ENCODE measurements at regions not wholly inside any gene's neighbourhood (a gene's known extent, or its start where the extent isn't known, plus 50 kb on each side); places are given as distances from the start of the nearest gene placed in this dataset.

DNA sequence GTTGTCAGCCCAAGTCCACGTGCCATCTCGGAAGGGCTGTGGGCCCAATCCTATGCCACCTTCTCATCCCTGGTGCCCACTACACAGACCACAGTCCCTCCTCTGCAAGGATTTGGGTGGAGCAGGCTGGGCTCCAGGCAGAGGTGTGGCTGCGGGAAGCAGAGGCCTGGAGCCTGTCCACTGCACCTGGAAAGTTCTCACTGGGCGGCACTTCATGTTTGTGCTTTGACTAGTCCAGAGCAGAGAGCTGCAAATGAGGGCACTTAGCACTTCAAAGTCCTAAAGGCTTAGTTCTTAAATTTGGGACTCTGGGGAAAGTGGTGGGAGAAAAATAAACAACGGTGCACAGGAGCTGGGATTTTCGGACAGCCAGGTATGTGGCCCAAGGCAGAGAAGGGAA, 308.9 kb upstream of the POU3F3 start:
- in situ Hi-C loops (cut with HindIII; ENCODE audit: low pct_unique_long_range_greater_than_20kb, low sequenced_read_pairs): no loop called here
- DNase-seq (ENCODE audit: low read depth in 1 of 2, low spot score in 1 of 2): no peak
- TF ChIP-seq JUND (IDR thresholded peaks at IDR 0.05; ENCODE audit: low read depth): no peak

DNA sequence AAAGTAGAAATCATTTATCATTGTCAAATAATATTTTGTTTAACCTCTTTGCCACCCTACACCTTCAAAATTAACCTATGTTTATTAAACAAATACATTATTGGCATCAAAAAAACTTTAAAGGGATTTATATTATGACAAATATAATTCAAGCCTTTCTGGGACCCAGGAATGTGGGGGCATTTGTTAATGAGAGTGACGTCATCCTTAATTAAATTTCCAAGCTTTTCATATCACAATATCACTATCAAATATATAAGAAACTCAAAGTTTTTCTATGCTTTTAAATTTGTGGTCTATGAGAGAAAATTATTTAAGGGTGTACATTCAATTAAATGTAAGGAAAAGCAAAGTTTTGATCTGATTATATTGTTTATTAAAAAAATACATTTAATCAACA, 307.4 kb upstream of the POU3F3 start:
- no peak for DNase-seq (ENCODE audit: low read depth in 1 of 2, low spot score in 1 of 2)
- no peak for TF ChIP-seq JUND (IDR thresholded peaks at IDR 0.05; ENCODE audit: low read depth)
- in situ Hi-C loops (cut with HindIII; ENCODE audit: low pct_unique_long_range_greater_than_20kb, low sequenced_read_pairs): no loop called here

GRCh38 chr2:104547221-104547620, 306.7 kb upstream of the POU3F3 start:
- TF ChIP-seq JUND (IDR thresholded peaks at IDR 0.05; ENCODE audit: low read depth): no peak
- DNase-seq (ENCODE audit: low read depth in 1 of 2, low spot score in 1 of 2): no peak
- in situ Hi-C loops (cut with HindIII; ENCODE audit: low pct_unique_long_range_greater_than_20kb, low sequenced_read_pairs): no loop called here

DNA sequence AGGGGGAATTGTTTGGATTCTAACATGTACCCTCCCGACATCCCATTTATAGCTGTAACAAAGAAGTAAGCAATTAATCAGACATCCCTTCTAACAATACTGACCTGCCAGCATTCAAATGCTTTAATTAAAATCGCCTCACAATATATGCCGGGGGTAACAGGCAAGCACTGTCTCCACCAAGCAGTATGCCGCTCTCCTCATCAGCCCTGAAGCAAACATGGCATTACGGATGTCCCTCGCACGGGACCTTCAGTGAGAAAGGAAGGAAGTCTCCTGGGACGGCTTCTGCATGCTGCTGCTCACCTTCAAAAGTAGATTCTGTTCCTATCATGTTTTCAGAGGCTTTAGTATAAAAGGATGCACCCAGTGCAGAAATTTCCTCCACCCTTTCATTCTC, 292.7 kb upstream of the POU3F3 start:
- in situ Hi-C loops (cut with HindIII; ENCODE audit: low pct_unique_long_range_greater_than_20kb, low sequenced_read_pairs): no loop called here
- TF ChIP-seq JUND (IDR thresholded peaks at IDR 0.05; ENCODE audit: low read depth): no peak
- DNase-seq (ENCODE audit: low read depth in 1 of 2, low spot score in 1 of 2): no peak

- in situ Hi-C loops (cut with HindIII; ENCODE audit: low pct_unique_long_range_greater_than_20kb, low sequenced_read_pairs): no loop called here
- no peak for TF ChIP-seq JUND (IDR thresholded peaks at IDR 0.05; ENCODE audit: low read depth)
- no peak for DNase-seq (ENCODE audit: low read depth in 1 of 2, low spot score in 1 of 2)
These were observed 291.4 kb upstream of the POU3F3 start for GRCh38 chr2:104562537-104562936.

DNA sequence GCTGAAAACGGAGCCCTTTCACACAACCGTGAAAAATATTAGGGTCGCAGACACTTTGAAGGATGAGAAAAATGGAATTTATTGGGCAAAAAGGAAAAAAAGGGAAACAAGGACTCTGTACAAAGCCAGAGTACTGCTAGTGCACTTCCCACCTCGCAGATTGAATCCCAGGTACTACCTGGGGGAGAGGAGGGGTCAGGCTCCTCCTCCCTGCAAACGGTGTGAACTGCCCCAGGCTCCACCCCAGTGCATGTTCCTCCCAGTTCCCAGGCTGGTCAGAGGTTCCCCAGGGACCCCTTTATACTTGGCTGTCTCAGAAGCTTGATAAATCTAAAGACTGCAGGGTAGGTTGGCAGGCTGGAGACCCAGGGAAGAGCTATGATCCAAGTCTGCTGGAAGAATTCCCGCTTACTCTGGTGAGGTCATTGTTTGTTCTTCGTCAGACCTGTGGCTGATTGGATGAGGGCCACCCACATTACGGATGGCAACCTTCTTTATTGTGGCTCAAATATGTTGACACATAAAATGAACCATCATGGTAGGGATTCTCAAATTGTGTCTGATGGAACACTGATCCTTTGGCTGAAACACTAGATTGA, 290.4 kb upstream of the POU3F3 start:
- in situ Hi-C loops (cut with HindIII; ENCODE audit: low pct_unique_long_range_greater_than_20kb, low sequenced_read_pairs): no loop called here
- peak in 1 of 2 experiments; percentile 13 for DNase-seq (ENCODE audit: low read depth in 1 of 2, low spot score in 1 of 2)
- no peak for TF ChIP-seq JUND (IDR thresholded peaks at IDR 0.05; ENCODE audit: low read depth)

DNA sequence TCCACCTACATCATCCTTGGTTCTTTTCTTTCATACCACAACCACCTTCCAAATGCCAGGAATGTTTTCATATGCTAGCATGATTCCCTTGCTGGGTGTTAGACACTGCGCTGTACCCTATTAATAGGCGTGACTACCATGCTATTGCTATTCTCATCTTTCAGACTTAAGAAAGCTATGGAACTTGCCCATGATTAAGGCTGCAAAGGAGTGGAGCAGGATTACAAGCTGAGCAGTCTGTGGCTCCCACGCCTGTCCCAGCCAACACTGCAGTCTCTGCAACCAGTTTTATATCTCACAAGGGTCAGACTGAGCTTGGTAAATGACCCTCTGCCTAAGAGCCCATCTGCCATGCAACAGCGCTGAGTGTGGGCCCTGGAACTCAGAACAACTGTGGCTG, 285.7 kb upstream of the POU3F3 start:
- DNase-seq (ENCODE audit: low read depth in 1 of 2, low spot score in 1 of 2): no peak
- no peak for TF ChIP-seq JUND (IDR thresholded peaks at IDR 0.05; ENCODE audit: low read depth)
- in situ Hi-C loops (cut with HindIII; ENCODE audit: low pct_unique_long_range_greater_than_20kb, low sequenced_read_pairs): no loop called here

DNA sequence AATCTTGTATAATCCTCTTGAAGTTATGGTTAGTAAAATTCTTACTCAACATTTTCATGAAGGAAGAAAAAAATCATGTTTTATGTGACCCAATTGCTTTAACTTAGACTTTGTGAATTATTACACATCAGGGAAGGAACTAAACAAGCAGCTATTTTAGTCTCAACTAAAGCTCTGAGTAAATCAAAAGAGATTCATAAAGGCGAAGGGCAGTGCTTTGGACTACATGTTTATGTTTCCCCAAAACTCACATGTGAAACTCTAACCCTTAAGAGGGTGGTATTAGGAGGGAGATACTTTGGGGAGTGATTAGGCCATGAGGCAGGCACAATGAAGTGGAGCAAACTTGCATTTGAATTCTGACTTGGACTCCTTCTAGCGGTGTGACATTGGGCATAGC, 283.7 kb upstream of the POU3F3 start:
- TF ChIP-seq JUND (IDR thresholded peaks at IDR 0.05; ENCODE audit: low read depth): no peak
- in situ Hi-C loops (cut with HindIII; ENCODE audit: low pct_unique_long_range_greater_than_20kb, low sequenced_read_pairs): no loop called here
- no peak for DNase-seq (ENCODE audit: low read depth in 1 of 2, low spot score in 1 of 2)

DNA sequence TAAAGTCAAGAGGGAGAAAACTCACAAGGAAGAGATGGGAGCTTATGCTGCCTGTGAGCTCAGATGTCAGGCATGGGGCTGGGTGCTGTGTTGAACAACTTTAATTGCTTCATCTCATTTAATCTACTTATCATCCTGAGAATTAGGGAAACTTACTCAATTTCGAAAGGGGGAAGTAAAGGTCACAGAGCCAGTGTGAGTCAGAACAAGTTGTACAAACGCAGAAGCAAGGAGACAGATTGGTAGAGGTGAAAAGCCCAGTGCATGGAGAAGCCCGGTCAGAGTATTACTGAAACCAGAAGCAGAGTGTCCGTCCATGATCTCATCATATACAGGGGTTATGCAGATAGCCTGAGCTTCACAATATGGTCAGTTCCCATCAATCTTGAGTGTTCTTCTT, 281.1 kb upstream of the POU3F3 start:
- TF ChIP-seq JUND (IDR thresholded peaks at IDR 0.05; ENCODE audit: low read depth): no peak
- in situ Hi-C loops (cut with HindIII; ENCODE audit: low pct_unique_long_range_greater_than_20kb, low sequenced_read_pairs): no loop called here
- DNase-seq (ENCODE audit: low read depth in 1 of 2, low spot score in 1 of 2): no peak

DNA sequence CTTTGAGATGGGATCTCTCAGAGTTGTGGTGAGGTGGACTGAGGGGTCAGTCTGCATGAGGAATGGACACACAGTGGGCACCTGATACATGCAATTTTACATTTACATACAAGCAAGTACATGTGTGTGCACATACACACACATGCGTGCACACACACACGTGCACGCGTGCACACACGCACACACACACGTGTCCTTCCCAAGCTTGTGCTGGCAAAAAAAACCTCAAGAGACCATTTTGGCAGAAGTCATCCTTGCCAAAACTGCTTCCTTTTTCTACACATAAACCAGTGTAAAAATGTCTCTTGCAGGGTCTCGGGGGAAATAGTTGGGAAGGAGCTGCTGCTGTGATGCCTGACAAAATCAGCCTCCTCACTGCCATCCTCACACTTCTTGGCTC, 279.5 kb upstream of the POU3F3 start:
- in situ Hi-C loops (cut with HindIII; ENCODE audit: low pct_unique_long_range_greater_than_20kb, low sequenced_read_pairs): no loop called here
- no peak for DNase-seq (ENCODE audit: low read depth in 1 of 2, low spot score in 1 of 2)
- TF ChIP-seq JUND (IDR thresholded peaks at IDR 0.05; ENCODE audit: low read depth): no peak

DNA sequence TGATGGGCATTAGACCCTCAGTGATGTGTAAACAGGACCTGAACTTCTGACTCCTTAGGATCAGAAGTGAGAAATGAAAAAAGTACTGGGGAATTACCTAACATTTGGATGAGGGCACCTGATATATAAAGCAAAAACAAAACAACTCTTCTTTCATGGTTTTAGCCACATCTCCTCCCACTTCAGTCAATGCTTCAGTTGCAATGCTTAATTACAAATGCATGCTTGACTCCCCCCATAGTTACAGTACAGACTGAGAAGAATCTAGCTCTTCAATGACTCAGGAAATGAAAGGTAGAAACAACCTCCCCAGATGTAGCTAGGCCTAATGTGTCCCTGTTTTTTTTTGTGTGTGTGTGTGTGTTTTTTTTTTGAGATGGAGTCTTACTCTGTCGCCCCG, 276.8 kb upstream of the POU3F3 start:
- in situ Hi-C loops (cut with HindIII; ENCODE audit: low pct_unique_long_range_greater_than_20kb, low sequenced_read_pairs): no loop called here
- no peak for DNase-seq (ENCODE audit: low read depth in 1 of 2, low spot score in 1 of 2)
- TF ChIP-seq JUND (IDR thresholded peaks at IDR 0.05; ENCODE audit: low read depth): no peak

DNA sequence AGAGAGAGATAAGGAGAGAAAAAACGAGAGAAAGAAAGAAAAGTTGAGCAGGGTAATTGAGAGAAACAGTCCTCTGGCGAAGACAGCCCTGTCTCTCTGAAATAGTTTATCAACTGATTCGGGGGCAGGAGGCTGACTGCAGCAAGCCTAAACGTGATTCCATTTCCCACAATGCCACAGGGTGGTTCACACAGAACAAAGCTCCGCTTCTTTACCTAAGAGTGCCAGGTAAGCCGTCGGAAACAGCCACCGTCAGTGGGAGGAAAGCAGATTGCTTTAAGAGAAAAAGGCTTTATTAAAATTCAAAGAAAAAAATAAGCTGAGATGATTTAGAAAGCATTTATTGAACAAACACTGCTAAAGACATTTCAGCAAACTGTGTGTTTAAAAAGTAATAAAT, 271.4 kb upstream of the POU3F3 start:
- in situ Hi-C loops (cut with HindIII; ENCODE audit: low pct_unique_long_range_greater_than_20kb, low sequenced_read_pairs): no loop called here
- DNase-seq (ENCODE audit: low read depth in 1 of 2, low spot score in 1 of 2): no peak
- no peak for TF ChIP-seq JUND (IDR thresholded peaks at IDR 0.05; ENCODE audit: low read depth)

GRCh38 chr2:104583811-104584210, 270.1 kb upstream of the POU3F3 start:
- no peak for TF ChIP-seq JUND (IDR thresholded peaks at IDR 0.05; ENCODE audit: low read depth)
- DNase-seq (ENCODE audit: low read depth in 1 of 2, low spot score in 1 of 2): peak in 1 of 2 experiments; percentile 3
- in situ Hi-C loops (cut with HindIII; ENCODE audit: low pct_unique_long_range_greater_than_20kb, low sequenced_read_pairs): no loop called here

DNA sequence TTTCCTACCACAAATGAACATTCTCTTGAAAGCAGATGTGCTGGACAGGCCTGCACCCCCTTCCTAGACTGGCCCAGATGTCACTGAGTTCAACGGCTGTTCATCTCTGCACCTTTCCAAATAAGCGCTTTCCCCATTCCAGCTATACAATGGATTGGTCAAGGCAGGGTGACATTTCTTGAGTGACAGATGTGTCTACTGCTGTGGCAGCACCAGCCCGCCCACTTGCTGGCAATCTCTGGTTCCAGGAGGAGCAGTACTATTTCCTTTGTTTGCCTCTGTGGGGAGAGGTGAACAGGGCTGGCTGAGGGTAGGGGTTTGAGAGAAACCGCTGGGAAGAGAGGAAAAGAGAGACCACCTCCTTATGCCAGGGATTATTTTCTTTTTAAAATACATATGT, 269.5 kb upstream of the POU3F3 start:
- TF ChIP-seq JUND (IDR thresholded peaks at IDR 0.05; ENCODE audit: low read depth): no peak
- DNase-seq (ENCODE audit: low read depth in 1 of 2, low spot score in 1 of 2): no peak
- in situ Hi-C loops (cut with HindIII; ENCODE audit: low pct_unique_long_range_greater_than_20kb, low sequenced_read_pairs): no loop called here
